ENCODE measurements at regions not wholly inside any gene's neighbourhood (a gene's known extent, or its start where the extent isn't known, plus 50 kb on each side); places are given as distances from the start of the nearest gene placed in this dataset.

DNA sequence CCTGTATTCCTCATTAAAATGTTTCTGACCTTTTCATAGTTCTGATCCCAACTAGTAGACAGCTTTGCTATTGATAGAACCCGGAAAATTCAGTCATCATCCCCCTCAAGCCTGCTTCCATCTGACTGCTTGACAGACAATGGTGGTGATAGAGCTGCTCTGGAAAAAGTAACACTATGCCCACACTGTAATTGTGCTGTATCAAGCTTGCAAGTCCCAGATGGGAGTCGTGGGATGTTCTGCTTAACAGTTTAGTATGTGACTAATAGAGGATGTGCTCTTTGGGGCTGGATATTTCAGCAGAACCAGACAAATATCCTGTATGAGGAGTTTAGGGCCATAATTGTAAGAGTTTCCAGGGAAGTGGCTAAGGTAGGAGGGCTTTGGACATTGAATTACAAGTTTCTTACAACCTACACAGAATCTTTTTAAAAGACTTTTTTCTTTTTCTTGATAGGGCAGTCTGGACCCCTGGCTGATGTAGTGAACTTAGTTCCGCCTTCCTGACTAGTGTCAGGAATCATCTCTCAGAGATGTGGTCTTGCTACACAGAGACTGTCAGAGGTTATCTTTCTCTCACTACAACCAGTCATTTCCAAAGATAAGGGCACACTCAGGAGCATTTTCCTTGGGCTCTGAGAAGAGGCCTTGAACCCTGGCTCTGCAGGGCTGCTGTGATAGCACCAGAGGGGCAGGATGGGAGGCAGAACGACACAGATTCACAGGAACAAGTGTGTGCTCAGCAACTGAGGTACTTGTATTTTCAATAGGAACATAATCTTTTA is 158.0 kb upstream of the RBMS1 start:
- no peak overlapping the region for H3K27ac Mint-ChIP-seq
- ATAC-seq, result no peak
- no peaks in the 10 kb centered on the region for H3F3A ChIP-seq (replicated peaks; ENCODE audit: low read depth)

More for the DNA sequence above, 158.0 kb upstream of the RBMS1 start:
- Histone ChIP-seq H3K9me2 (ENCODE audit: insufficient read depth) (no peaks in the 10 kb centered on the region; the same call in 1 of the 2 replicates), H3K4me2 (no peak overlapping the region), H3K4me3 (no peak overlapping the region), H3K36me3 (ENCODE audit: insufficient read depth) (no peaks in the 10 kb centered on the region; the same call in 1 of the 2 replicates), H4K20me1 (replicated peaks; ENCODE audit: insufficient read depth) (no peaks in the 10 kb centered on the region), H3K27me3 (ENCODE audit: insufficient read depth) (no peaks in the 10 kb centered on the region), H3K4me1 (ENCODE audit: insufficient read depth) (peaks cover 12% of the 10 kb centered on the region; the same call in 1 of the 2 replicates), H2AFZ (0 out of 2 replicates have a peak overlapping the region, but pooled peaks have one; percentile 38), H3K27ac (ENCODE audit: low read depth) (no peak overlapping the region), H3K79me2 (replicated peaks; ENCODE audit: insufficient read depth) (no peaks in the 10 kb centered on the region)
- Mint-ChIP-seq H3K27me3 (ENCODE audit: insufficient read depth, low read depth, poor library complexity) (peaks cover 5% of the 10 kb centered on the region), H3K36me3 (ENCODE audit: low read depth) (no peaks in the 10 kb centered on the region; the same call in 2 of the 3 replicates), H3K4me1 (peaks cover 13% of the 10 kb centered on the region), H3K9me3 (no peaks in the 10 kb centered on the region), H3K4me3 (no peak overlapping the region)
- DNase-seq (ENCODE audit: low spot score), result no peak
- TF ChIP-seq, protein P1, sequence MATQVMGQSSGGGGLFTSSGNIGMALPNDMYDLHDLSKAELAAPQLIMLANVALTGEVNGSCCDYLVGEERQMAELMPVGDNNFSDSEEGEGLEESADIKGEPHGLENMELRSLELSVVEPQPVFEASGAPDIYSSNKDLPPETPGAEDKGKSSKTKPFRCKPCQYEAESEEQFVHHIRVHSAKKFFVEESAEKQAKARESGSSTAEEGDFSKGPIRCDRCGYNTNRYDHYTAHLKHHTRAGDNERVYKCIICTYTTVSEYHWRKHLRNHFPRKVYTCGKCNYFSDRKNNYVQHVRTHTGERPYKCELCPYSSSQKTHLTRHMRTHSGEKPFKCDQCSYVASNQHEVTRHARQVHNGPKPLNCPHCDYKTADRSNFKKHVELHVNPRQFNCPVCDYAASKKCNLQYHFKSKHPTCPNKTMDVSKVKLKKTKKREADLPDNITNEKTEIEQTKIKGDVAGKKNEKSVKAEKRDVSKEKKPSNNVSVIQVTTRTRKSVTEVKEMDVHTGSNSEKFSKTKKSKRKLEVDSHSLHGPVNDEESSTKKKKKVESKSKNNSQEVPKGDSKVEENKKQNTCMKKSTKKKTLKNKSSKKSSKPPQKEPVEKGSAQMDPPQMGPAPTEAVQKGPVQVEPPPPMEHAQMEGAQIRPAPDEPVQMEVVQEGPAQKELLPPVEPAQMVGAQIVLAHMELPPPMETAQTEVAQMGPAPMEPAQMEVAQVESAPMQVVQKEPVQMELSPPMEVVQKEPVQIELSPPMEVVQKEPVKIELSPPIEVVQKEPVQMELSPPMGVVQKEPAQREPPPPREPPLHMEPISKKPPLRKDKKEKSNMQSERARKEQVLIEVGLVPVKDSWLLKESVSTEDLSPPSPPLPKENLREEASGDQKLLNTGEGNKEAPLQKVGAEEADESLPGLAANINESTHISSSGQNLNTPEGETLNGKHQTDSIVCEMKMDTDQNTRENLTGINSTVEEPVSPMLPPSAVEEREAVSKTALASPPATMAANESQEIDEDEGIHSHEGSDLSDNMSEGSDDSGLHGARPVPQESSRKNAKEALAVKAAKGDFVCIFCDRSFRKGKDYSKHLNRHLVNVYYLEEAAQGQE (IDR thresholded peaks at IDR 0.05; ENCODE audit: unreplicated experiment), result no peak
- TF ChIP-seq EZH2phosphoT487 (IDR thresholded peaks at IDR 0.05; ENCODE audit: unreplicated experiment) (no peak), POLR2AphosphoS5 (IDR thresholded peaks at IDR 0.05; ENCODE audit: low read depth) (no peak), ZNF114 (CRISPR knock-in tag; IDR thresholded peaks at IDR 0.05) (no peak), JUNB (IDR thresholded peaks at IDR 0.05; ENCODE audit: unreplicated experiment) (no peak), EZH2 (IDR thresholded peaks at IDR 0.05; ENCODE audit: low read depth, unreplicated experiment) (no peak), CREB1 (CRISPR knock-in tag; IDR thresholded peaks at IDR 0.05; ENCODE audit: low read depth) (no peak), ZNF331 (CRISPR knock-in tag; IDR thresholded peaks at IDR 0.05; ENCODE audit: low read depth) (no peak), STAT1 (IDR thresholded peaks at IDR 0.05; ENCODE audit: unreplicated experiment) (no peak)
- TF ChIP-seq, protein P2, sequence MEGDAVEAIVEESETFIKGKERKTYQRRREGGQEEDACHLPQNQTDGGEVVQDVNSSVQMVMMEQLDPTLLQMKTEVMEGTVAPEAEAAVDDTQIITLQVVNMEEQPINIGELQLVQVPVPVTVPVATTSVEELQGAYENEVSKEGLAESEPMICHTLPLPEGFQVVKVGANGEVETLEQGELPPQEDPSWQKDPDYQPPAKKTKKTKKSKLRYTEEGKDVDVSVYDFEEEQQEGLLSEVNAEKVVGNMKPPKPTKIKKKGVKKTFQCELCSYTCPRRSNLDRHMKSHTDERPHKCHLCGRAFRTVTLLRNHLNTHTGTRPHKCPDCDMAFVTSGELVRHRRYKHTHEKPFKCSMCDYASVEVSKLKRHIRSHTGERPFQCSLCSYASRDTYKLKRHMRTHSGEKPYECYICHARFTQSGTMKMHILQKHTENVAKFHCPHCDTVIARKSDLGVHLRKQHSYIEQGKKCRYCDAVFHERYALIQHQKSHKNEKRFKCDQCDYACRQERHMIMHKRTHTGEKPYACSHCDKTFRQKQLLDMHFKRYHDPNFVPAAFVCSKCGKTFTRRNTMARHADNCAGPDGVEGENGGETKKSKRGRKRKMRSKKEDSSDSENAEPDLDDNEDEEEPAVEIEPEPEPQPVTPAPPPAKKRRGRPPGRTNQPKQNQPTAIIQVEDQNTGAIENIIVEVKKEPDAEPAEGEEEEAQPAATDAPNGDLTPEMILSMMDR (conservative IDR thresholded peaks at IDR 0.05; ENCODE audit: low read depth in 2 of 2), result no peak
- TF ChIP-seq, protein P3, sequence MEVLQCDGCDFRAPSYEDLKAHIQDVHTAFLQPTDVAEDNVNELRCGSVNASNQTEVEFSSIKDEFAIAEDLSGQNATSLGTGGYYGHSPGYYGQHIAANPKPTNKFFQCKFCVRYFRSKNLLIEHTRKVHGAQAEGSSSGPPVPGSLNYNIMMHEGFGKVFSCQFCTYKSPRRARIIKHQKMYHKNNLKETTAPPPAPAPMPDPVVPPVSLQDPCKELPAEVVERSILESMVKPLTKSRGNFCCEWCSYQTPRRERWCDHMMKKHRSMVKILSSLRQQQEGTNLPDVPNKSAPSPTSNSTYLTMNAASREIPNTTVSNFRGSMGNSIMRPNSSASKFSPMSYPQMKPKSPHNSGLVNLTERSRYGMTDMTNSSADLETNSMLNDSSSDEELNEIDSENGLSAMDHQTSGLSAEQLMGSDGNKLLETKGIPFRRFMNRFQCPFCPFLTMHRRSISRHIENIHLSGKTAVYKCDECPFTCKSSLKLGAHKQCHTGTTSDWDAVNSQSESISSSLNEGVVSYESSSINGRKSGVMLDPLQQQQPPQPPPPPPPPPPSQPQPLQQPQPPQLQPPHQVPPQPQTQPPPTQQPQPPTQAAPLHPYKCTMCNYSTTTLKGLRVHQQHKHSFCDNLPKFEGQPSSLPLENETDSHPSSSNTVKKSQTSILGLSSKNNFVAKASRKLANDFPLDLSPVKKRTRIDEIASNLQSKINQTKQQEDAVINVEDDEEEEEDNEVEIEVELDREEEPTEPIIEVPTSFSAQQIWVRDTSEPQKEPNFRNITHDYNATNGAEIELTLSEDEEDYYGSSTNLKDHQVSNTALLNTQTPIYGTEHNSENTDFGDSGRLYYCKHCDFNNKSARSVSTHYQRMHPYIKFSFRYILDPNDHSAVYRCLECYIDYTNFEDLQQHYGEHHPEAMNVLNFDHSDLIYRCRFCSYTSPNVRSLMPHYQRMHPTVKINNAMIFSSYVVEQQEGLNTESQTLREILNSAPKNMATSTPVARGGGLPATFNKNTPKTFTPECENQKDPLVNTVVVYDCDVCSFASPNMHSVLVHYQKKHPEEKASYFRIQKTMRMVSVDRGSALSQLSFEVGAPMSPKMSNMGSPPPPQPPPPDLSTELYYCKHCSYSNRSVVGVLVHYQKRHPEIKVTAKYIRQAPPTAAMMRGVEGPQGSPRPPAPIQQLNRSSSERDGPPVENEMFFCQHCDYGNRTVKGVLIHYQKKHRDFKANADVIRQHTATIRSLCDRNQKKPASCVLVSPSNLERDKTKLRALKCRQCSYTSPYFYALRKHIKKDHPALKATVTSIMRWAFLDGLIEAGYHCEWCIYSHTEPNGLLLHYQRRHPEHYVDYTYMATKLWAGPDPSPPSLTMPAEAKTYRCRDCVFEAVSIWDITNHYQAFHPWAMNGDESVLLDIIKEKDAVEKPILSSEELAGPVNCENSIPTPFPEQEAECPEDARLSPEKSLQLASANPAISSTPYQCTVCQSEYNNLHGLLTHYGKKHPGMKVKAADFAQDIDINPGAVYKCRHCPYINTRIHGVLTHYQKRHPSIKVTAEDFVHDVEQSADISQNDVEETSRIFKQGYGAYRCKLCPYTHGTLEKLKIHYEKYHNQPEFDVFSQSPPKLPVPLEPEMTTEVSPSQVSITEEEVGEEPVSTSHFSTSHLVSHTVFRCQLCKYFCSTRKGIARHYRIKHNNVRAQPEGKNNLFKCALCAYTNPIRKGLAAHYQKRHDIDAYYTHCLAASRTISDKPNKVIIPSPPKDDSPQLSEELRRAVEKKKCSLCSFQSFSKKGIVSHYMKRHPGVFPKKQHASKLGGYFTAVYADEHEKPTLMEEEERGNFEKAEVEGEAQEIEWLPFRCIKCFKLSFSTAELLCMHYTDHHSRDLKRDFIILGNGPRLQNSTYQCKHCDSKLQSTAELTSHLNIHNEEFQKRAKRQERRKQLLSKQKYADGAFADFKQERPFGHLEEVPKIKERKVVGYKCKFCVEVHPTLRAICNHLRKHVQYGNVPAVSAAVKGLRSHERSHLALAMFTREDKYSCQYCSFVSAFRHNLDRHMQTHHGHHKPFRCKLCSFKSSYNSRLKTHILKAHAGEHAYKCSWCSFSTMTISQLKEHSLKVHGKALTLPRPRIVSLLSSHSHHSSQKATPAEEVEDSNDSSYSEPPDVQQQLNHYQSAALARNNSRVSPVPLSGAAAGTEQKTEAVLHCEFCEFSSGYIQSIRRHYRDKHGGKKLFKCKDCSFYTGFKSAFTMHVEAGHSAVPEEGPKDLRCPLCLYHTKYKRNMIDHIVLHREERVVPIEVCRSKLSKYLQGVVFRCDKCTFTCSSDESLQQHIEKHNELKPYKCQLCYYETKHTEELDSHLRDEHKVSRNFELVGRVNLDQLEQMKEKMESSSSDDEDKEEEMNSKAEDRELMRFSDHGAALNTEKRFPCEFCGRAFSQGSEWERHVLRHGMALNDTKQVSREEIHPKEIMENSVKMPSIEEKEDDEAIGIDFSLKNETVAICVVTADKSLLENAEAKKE (CRISPR knock-in tag; IDR thresholded peaks at IDR 0.05), result no peak
- TF ChIP-seq, protein P4, sequence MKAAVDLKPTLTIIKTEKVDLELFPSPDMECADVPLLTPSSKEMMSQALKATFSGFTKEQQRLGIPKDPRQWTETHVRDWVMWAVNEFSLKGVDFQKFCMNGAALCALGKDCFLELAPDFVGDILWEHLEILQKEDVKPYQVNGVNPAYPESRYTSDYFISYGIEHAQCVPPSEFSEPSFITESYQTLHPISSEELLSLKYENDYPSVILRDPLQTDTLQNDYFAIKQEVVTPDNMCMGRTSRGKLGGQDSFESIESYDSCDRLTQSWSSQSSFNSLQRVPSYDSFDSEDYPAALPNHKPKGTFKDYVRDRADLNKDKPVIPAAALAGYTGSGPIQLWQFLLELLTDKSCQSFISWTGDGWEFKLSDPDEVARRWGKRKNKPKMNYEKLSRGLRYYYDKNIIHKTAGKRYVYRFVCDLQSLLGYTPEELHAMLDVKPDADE (IDR thresholded peaks at IDR 0.05), result no peak
